ELR (cell line): ENCODE measurements at regions not wholly inside any gene's neighbourhood (a gene's known extent, or its start where the extent isn't known, plus 50 kb on each side); places are given as distances from the start of the nearest gene placed in this dataset.
"Not testable (repeated sequence)": the region's sequence is repeated elsewhere in the genome, so short reads cannot be mapped to it uniquely, and the experiment has no call there.

Experiments
- DNase-seq: peaks from one replicate; pipeline ENCODE4 v3.0.0-alpha.2; 2015; ENCODE audit warnings: low read depth

GRCh38 chr5:152456815-152457443 is 51.9 kb upstream of the NMUR2 start:
- no peak for DNase-seq

GRCh38 chr5:152462021-152462721 is 57.1 kb upstream of the NMUR2 start:
- no peak for DNase-seq

- DNase-seq = no peak
Measured at GRCh38 chr5:152464048-152464447, 59.0 kb upstream of the NMUR2 start.

GRCh38 chr5:152465140-152465539 is 60.1 kb upstream of the NMUR2 start:
- DNase-seq = no peak

- no peak for DNase-seq
Measured at GRCh38 chr5:152466085-152466745, 61.1 kb upstream of the NMUR2 start.

GRCh38 chr5:152470167-152470566 is 65.1 kb upstream of the NMUR2 start:
- no peak for DNase-seq

- no peak for DNase-seq
Measured at GRCh38 chr5:152472083-152472482, 67.0 kb upstream of the NMUR2 start.

GRCh38 chr5:152474961-152475360 is 69.9 kb upstream of the NMUR2 start:
- no peak for DNase-seq

GRCh38 chr5:152477536-152477935 is 72.5 kb upstream of the NMUR2 start:
- DNase-seq = no peak

- DNase-seq = not testable (repeated sequence)
Measured at GRCh38 chr5:152479866-152480265, 74.8 kb upstream of the NMUR2 start.

GRCh38 chr5:152480677-152481076 is 75.6 kb upstream of the NMUR2 start:
- DNase-seq = not testable (repeated sequence)

GRCh38 chr5:152487130-152487529 is 82.1 kb upstream of the NMUR2 start:
- DNase-seq = no peak

- no peak for DNase-seq
Measured at GRCh38 chr5:152488869-152489268, 83.8 kb upstream of the NMUR2 start.

GRCh38 chr5:152499814-152500535 is 94.9 kb upstream of the NMUR2 start:
- no peak for DNase-seq

- no peak for DNase-seq
Measured at GRCh38 chr5:152501294-152501693, 96.2 kb upstream of the NMUR2 start.

- DNase-seq = no peak
Measured at GRCh38 chr5:152503206-152503605, 98.1 kb upstream of the NMUR2 start.

GRCh38 chr5:152505442-152506042 is 100.5 kb upstream of the NMUR2 start:
- DNase-seq = peak; percentile 59

- DNase-seq = no peak
Measured at GRCh38 chr5:152511120-152511519, 106.0 kb upstream of the NMUR2 start.

- no peak for DNase-seq
Measured at GRCh38 chr5:152511531-152512132, 106.6 kb upstream of the NMUR2 start.

GRCh38 chr5:152514827-152515397 is 109.8 kb upstream of the NMUR2 start:
- DNase-seq = peak; percentile 49

- no peak for DNase-seq
Measured at GRCh38 chr5:152523964-152524363, 118.9 kb upstream of the NMUR2 start.
